Smooth muscle cell (in vitro differentiated cells): ENCODE measurements at regions not wholly inside any gene's neighbourhood (a gene's known extent, or its start where the extent isn't known, plus 50 kb on each side); places are given as distances from the start of the nearest gene placed in this dataset.

Source experiments
- DNase-seq: peaks from one replicate; lab custom pipeline; 2025; ENCODE audit not compliant: unreplicated experiment; lab: John Stamatoyannopoulos, UW
- H2AFZ ChIP-seq: fragments of 200-600 bp; sonication (generic); 2 replicates; pipeline ENCODE4 v1.6.0; 2016; ENCODE audit warnings: antibody characterized with exemption, low read depth, mild to moderate bottlenecking
- H3F3A ChIP-seq: fragments of 200-600 bp; sonication (generic); 2 replicates; pipeline ENCODE4 v1.6.0; 2017; ENCODE audit warnings: antibody characterized with exemption, low read depth
- H3K27ac ChIP-seq: fragments of 200-600 bp; sonication (generic); 2 replicates; pipeline ENCODE4 v1.5.1; 2016; ENCODE audit warnings: low read depth, mild to moderate bottlenecking
- H3K27me3 ChIP-seq: fragments of 200-600 bp; sonication (generic); 2 replicates; pipeline ENCODE4 v1.6.1; 2016; ENCODE audit warnings: low read depth, mild to moderate bottlenecking
- H3K36me3 ChIP-seq: fragments of 200-600 bp; sonication (generic); 2 replicates; pipeline ENCODE4 v1.5.1; 2016; ENCODE audit warnings: low read depth
- H3K4me1 ChIP-seq: fragments of 200-600 bp; sonication (generic); 2 replicates; pipeline ENCODE4 v1.5.1; 2016; ENCODE audit warnings: low read depth
- H3K4me2 ChIP-seq: fragments of 200-600 bp; sonication (generic); 2 replicates; pipeline ENCODE4 v1.6.0; 2016; ENCODE audit warnings: mild to moderate bottlenecking
- H3K4me3 ChIP-seq: fragments of 200-600 bp; sonication (generic); 2 replicates; pipeline ENCODE4 v1.5.1; 2016; ENCODE audit warnings: mild to moderate bottlenecking
- H3K79me2 ChIP-seq: fragments of 200-600 bp; sonication (generic); 2 replicates; pipeline ENCODE4 v1.6.0; 2016; ENCODE audit warnings: low read depth, mild to moderate bottlenecking
- H3K9ac ChIP-seq: fragments of 200-600 bp; sonication (generic); 2 replicates; pipeline ENCODE4 v1.6.0; 2016; ENCODE audit warnings: low read depth
- H3K9me3 ChIP-seq: fragments of 200-600 bp; sonication (generic); replicated peaks from 2 replicates; pipeline ENCODE4 v1.5.1; 2016; ENCODE audit warnings: low read depth
- H4K20me1 ChIP-seq: fragments of 200-600 bp; sonication (generic); 2 replicates; pipeline ENCODE4 v1.6.0; 2016; ENCODE audit warnings: low read depth
- CTCF ChIP-seq: fragments of 200-600 bp; sonication (generic); IDR thresholded peaks from 2 replicates; pipeline ENCODE4 v1.5.1; 2017; ENCODE audit warnings: borderline replicate concordance, mild to moderate bottlenecking, antibody characterized with exemption; ENCODE audit not compliant: insufficient read depth, poor library complexity, severe bottlenecking
- WGBS: methylation state at CpG from one replicate; pipeline ENCODE4 v1.1.7; 2016; ENCODE audit warnings: low lambda C conversion rate; 5-methylcytosine and 5-hydroxymethylcytosine counted together

- Histone ChIP-seq H3K79me2 (no peaks in the 10 kb centered on the region), H3K27ac (no peak overlapping the region), H3K4me1 (no peaks in the 10 kb centered on the region), H3K9me3 (no peaks in the 10 kb centered on the region), H3K9ac (no peak overlapping the region), H3K4me3 (no peak overlapping the region), H3K36me3 (no peaks in the 10 kb centered on the region), H4K20me1 (no peaks in the 10 kb centered on the region), H3K4me2 (no peak overlapping the region), H3F3A (no peaks in the 10 kb centered on the region), H2AFZ (no peak overlapping the region), H3K27me3 (no peaks in the 10 kb centered on the region)
- 96% methylated on average over 1 of the region's 1 CpG for WGBS
- TF ChIP-seq CTCF, result no peak
- no peak for DNase-seq
Observed at GRCh38 chr5:85225388-85225787, 840.7 kb upstream of the EDIL3 start.

- H4K20me1 ChIP-seq, result no peaks in the 10 kb centered on the region
- TF ChIP-seq CTCF, result no peak
- no peaks in the 10 kb centered on the region for H3K27me3 ChIP-seq
- DNase-seq, result no peak
- H3K9me3 ChIP-seq, result no peaks in the 10 kb centered on the region
- H3K4me1 ChIP-seq, result no peaks in the 10 kb centered on the region
- no peaks in the 10 kb centered on the region for H3K79me2 ChIP-seq
- no peak overlapping the region for H3K4me2 ChIP-seq
- no peaks in the 10 kb centered on the region for H3F3A ChIP-seq
- no peak overlapping the region for H2AFZ ChIP-seq
- no peak overlapping the region for H3K9ac ChIP-seq
- no peak overlapping the region for H3K4me3 ChIP-seq
- H3K27ac ChIP-seq, result no peak overlapping the region
- H3K36me3 ChIP-seq, result no peaks in the 10 kb centered on the region
- 81% methylated on average over 2 of the region's 2 CpGs for WGBS
Observed at GRCh38 chr5:85249204-85249603, 864.5 kb upstream of the EDIL3 start.

- no peak for TF ChIP-seq CTCF
- 44% methylated on average over 2 of the region's 2 CpGs for WGBS
- Histone ChIP-seq H2AFZ (no peak overlapping the region), H3K4me1 (no peaks in the 10 kb centered on the region), H3K27me3 (no peaks in the 10 kb centered on the region), H3K79me2 (no peaks in the 10 kb centered on the region), H3K9ac (no peak overlapping the region), H3K27ac (no peak overlapping the region), H3K4me3 (no peak overlapping the region), H3K36me3 (no peaks in the 10 kb centered on the region), H4K20me1 (no peaks in the 10 kb centered on the region), H3K4me2 (no peak overlapping the region), H3F3A (no peaks in the 10 kb centered on the region), H3K9me3 (no peaks in the 10 kb centered on the region)
- DNase-seq, result no peak
Observed at GRCh38 chr5:85263125-85263524, 878.4 kb upstream of the EDIL3 start.

GRCh38 chr5:85266692-85267091, 882.0 kb upstream of the EDIL3 start:
- Histone ChIP-seq H3F3A (no peaks in the 10 kb centered on the region), H3K4me2 (no peak overlapping the region), H3K9me3 (no peaks in the 10 kb centered on the region), H3K79me2 (no peaks in the 10 kb centered on the region), H3K9ac (no peak overlapping the region), H3K27me3 (no peaks in the 10 kb centered on the region), H2AFZ (no peak overlapping the region), H4K20me1 (no peaks in the 10 kb centered on the region), H3K36me3 (no peaks in the 10 kb centered on the region), H3K4me1 (no peaks in the 10 kb centered on the region), H3K4me3 (no peak overlapping the region), H3K27ac (no peak overlapping the region)
- DNase-seq, result no peak
- 97% methylated on average over 1 of the region's 1 CpG for WGBS
- no peak for TF ChIP-seq CTCF
